ENCODE measurements at regions not wholly inside any gene's neighbourhood (a gene's known extent, or its start where the extent isn't known, plus 50 kb on each side); places are given as distances from the start of the nearest gene placed in this dataset.

GRCh38 chr9:80806671-80807070 lies 882.7 kb downstream of the TLE1 start:
- RAD21 ChIA-PET (ENCODE audit: unreplicated experiment) = no interaction called here
- SMC1A ChIA-PET (ENCODE audit: uncharacterized antibody, unreplicated experiment) = no interaction called here
- H3K9ac ChIP-seq (ENCODE audit: control insufficient read depth, insufficient read depth, low read length) = no peak overlapping the region
- no peak for TF ChIP-seq E4F1 (IDR thresholded peaks at IDR 0.05; ENCODE audit: borderline replicate concordance, partially characterized antibody)
- TF ChIP-seq SRF (IDR thresholded peaks at IDR 0.05; ENCODE audit: low read depth in 2 of 2, low read length in 2 of 2) = no peak
- no peak for TF ChIP-seq MYC (IDR thresholded peaks at IDR 0.05; ENCODE audit: insufficient read depth, insufficient read length, insufficient replicate concordance, low read length, severe bottlenecking)
- no peak for TF ChIP-seq BCL3 (IDR thresholded peaks at IDR 0.05; ENCODE audit: borderline replicate concordance, insufficient read depth, low read depth, low read length, poor library complexity, severe bottlenecking)
- no peak for TF ChIP-seq HDGF (IDR thresholded peaks at IDR 0.05)
- TF ChIP-seq STAT1 (conservative IDR thresholded peaks at IDR 0.05) = no peak
- no peak for TF ChIP-seq SMAD5 (IDR thresholded peaks at IDR 0.05; ENCODE audit: low read depth)
- TF ChIP-seq MXI1 (IDR thresholded peaks at IDR 0.05; ENCODE audit: low read depth, low read length) = no peak
- no peak for TF ChIP-seq ZNF384 (IDR thresholded peaks at IDR 0.05; ENCODE audit: borderline replicate concordance, low read depth, low read length)
- TF ChIP-seq SP1 (IDR thresholded peaks at IDR 0.05; ENCODE audit: low read depth, low read length) = no peak
- TF ChIP-seq EED (IDR thresholded peaks at IDR 0.05; ENCODE audit: low read depth) = no peak
- TF ChIP-seq NFXL1 (IDR thresholded peaks at IDR 0.05; ENCODE audit: borderline replicate concordance) = no peak
- no peak overlapping the region for H3K4me3 ChIP-seq
- intact Hi-C loops (cut with micrococcal nuclease; ENCODE audit: unreplicated experiment) (no loop called here), in situ Hi-C loops (cut with MboI) (no loop called here)
- FAIRE-seq (no peak), ATAC-seq (no peak), DNase-seq (ENCODE audit: low read depth, low spot score) (no peak)
- BruUV-seq (replicated peaks) = no TSS peak
- no peak overlapping the region for H2AFZ ChIP-seq (ENCODE audit: control insufficient read depth, low read depth, low read length)
- POLR2A ChIA-PET = no interaction called here
- no peaks in the 10 kb centered on the region for H3K27me3 ChIP-seq (replicated peaks in 1 of 2; ENCODE audit: control insufficient read depth in 2 of 2, insufficient read depth in 2 of 2, low read length in 1 of 2)
- CTCF ChIA-PET = no interaction called here
- H3K79me2 ChIP-seq (ENCODE audit: control insufficient read depth, insufficient read depth, low read length) = no peaks in the 10 kb centered on the region
- no peak overlapping the region for H3K4me2 ChIP-seq (ENCODE audit: control insufficient read depth, insufficient read depth)
- H3K27ac ChIP-seq (ENCODE audit: control insufficient read depth, insufficient read depth) = no peak overlapping the region
- H3K36me3 ChIP-seq (ENCODE audit: control insufficient read depth in 2 of 2, insufficient read depth in 2 of 2, low read length in 1 of 2) = no peaks in the 10 kb centered on the region
- H3K4me1 ChIP-seq (ENCODE audit: control insufficient read depth, insufficient read depth, low read length) = no peaks in the 10 kb centered on the region
- H4K20me1 ChIP-seq (ENCODE audit: control insufficient read depth, insufficient read depth) = no peaks in the 10 kb centered on the region
- H3K9me3 ChIP-seq (replicated peaks; ENCODE audit: control insufficient read depth, insufficient read depth, low read length) = no peaks in the 10 kb centered on the region; the same call in 2 of the 3 replicates

Measured in GM12878 (cell line).